HG02973 (cell line): ENCODE measurements at regions not wholly inside any gene's neighbourhood (a gene's known extent, or its start where the extent isn't known, plus 50 kb on each side); places are given as distances from the start of the nearest gene placed in this dataset.

Experiments used
- ATAC-seq: cut with Tn5 transposase; IDR thresholded peaks from one replicate; pipeline ENCODE4 v1.9.1; 2021; ENCODE audit warnings: moderate library complexity; ENCODE audit not compliant: unreplicated experiment

- no peak for ATAC-seq
Measured at GRCh38 chr13:65095161-65096082, 2134.7 kb downstream of the PCDH9 start.

GRCh38 chr13:65093357-65093756 lies 2136.8 kb downstream of the PCDH9 start:
- no peak for ATAC-seq

- no peak for ATAC-seq
Measured at GRCh38 chr13:65091031-65091430, 2139.1 kb downstream of the PCDH9 start.

GRCh38 chr13:65090186-65090585 lies 2139.9 kb downstream of the PCDH9 start:
- ATAC-seq: no peak

GRCh38 chr13:65088906-65089305 lies 2141.2 kb downstream of the PCDH9 start:
- no peak for ATAC-seq

GRCh38 chr13:65085977-65086376 lies 2144.2 kb downstream of the PCDH9 start:
- ATAC-seq: no peak

- ATAC-seq: no peak
Measured at GRCh38 chr13:65074248-65074647, 2155.9 kb downstream of the PCDH9 start.

- no peak for ATAC-seq
Measured at GRCh38 chr13:65064967-65065366, 2165.2 kb downstream of the PCDH9 start.

- ATAC-seq: no peak
Measured at GRCh38 chr13:65063753-65064152, 2166.4 kb downstream of the PCDH9 start.

- no peak for ATAC-seq
Measured at GRCh38 chr13:65057986-65058385, 2172.2 kb downstream of the PCDH9 start.

- ATAC-seq: no peak
Measured at GRCh38 chr13:65054277-65054676, 2175.9 kb downstream of the PCDH9 start.

- no peak for ATAC-seq
Measured at GRCh38 chr13:65036999-65037398, 2193.1 kb downstream of the PCDH9 start.

- ATAC-seq: no peak
Measured at GRCh38 chr13:65035302-65035701, 2194.8 kb downstream of the PCDH9 start.

GRCh38 chr13:65034266-65034665 lies 2195.9 kb downstream of the PCDH9 start:
- no peak for ATAC-seq

- no peak for ATAC-seq
Measured at GRCh38 chr13:65032825-65033224, 2197.3 kb downstream of the PCDH9 start.

GRCh38 chr13:65028101-65028500 lies 2202.0 kb downstream of the PCDH9 start:
- ATAC-seq: no peak

- ATAC-seq: no peak
Measured at GRCh38 chr13:65026505-65026904, 2203.6 kb downstream of the PCDH9 start.

GRCh38 chr13:65011378-65011777 lies 2218.8 kb downstream of the PCDH9 start:
- no peak for ATAC-seq

- no peak for ATAC-seq
Measured at GRCh38 chr13:64997438-64997837, 2232.7 kb downstream of the PCDH9 start.

GRCh38 chr13:64993514-64994164 lies 2236.5 kb downstream of the PCDH9 start:
- ATAC-seq: no peak

GRCh38 chr13:64992314-64992713 lies 2237.8 kb downstream of the PCDH9 start:
- ATAC-seq: no peak

GRCh38 chr13:64985075-64985474 lies 2245.1 kb downstream of the PCDH9 start:
- ATAC-seq: no peak
